Lower leg skin (tissue), 3 donors: ENCODE measurements at regions not wholly inside any gene's neighbourhood (a gene's known extent, or its start where the extent isn't known, plus 50 kb on each side); places are given as distances from the start of the nearest gene placed in this dataset.

Experiments used
- CTCF ChIP-seq, 3 donors: fragments of 450-650 bp; IDR thresholded peaks; one replicate each; pipeline ENCODE4 v1.5.1; 2016; ENCODE audit warnings: antibody characterized with exemption in 3 of 3, mild to moderate bottlenecking in 3 of 3, moderate library complexity in 2 of 3
- POLR2A ChIP-seq, 2 donors: fragments of 450-650 bp; IDR thresholded peaks; one replicate each; pipeline ENCODE4 v1.6.1; 2016 to 2017; ENCODE audit warnings: antibody characterized with exemption in 2 of 2, mild to moderate bottlenecking in 1 of 2, moderate library complexity in 1 of 2

GRCh38 chr5:143649937-143650621, 161.9 kb upstream of the HMHB1 start:
- TF ChIP-seq CTCF (IDR thresholded peaks at IDR 0.05) (no peak), POLR2A (IDR thresholded peaks at IDR 0.05) (no peak)
